ENCODE measurements at regions not wholly inside any gene's neighbourhood (a gene's known extent, or its start where the extent isn't known, plus 50 kb on each side); places are given as distances from the start of the nearest gene placed in this dataset.

- Histone ChIP-seq H3K9me3 (no peaks in the 10 kb centered on the region), H3K4me3 (no peak overlapping the region), H3K27me3 (no peaks in the 10 kb centered on the region), H3K27ac (no peak overlapping the region), H3K36me3 (no peaks in the 10 kb centered on the region), H3K4me1 (no peaks in the 10 kb centered on the region)
- TF ChIP-seq CTCF (IDR thresholded peaks at IDR 0.05) (no peak), POLR2A (IDR thresholded peaks at IDR 0.05) (no peak)
- DNase-seq: no peak
Observed at GRCh38 chr4:138034871-138035270, 207.3 kb downstream of the SLC7A11 start.

- Histone ChIP-seq H3K4me3 (no peak overlapping the region), H3K36me3 (no peaks in the 10 kb centered on the region), H3K27ac (no peak overlapping the region), H3K4me1 (no peaks in the 10 kb centered on the region), H3K9me3 (no peaks in the 10 kb centered on the region), H3K27me3 (no peaks in the 10 kb centered on the region)
- no peak for DNase-seq
- TF ChIP-seq POLR2A (IDR thresholded peaks at IDR 0.05) (no peak), CTCF (IDR thresholded peaks at IDR 0.05) (no peak)
Observed at GRCh38 chr4:138032222-138032621, 209.9 kb downstream of the SLC7A11 start.

- H3K4me1 ChIP-seq: no peaks in the 10 kb centered on the region
- no peak for TF ChIP-seq CTCF (IDR thresholded peaks at IDR 0.05)
- TF ChIP-seq POLR2A (IDR thresholded peaks at IDR 0.05): no peak
Observed at GRCh38 chr4:138030375-138030774, 211.8 kb downstream of the SLC7A11 start.

GRCh38 chr4:138028923-138029322 lies 213.2 kb downstream of the SLC7A11 start:
- Histone ChIP-seq H3K27ac (no peak overlapping the region), H3K9me3 (no peaks in the 10 kb centered on the region), H3K4me1 (no peaks in the 10 kb centered on the region), H3K36me3 (no peaks in the 10 kb centered on the region), H3K27me3 (no peaks in the 10 kb centered on the region), H3K4me3 (no peak overlapping the region)
- DNase-seq: no peak
- no peak for TF ChIP-seq CTCF (IDR thresholded peaks at IDR 0.05)
- no peak for TF ChIP-seq POLR2A (IDR thresholded peaks at IDR 0.05)

More at GRCh38 chr4:138030375-138030774, 211.8 kb downstream of the SLC7A11 start:
- DNase-seq: no peak
- no peak overlapping the region for H3K27ac ChIP-seq
- no peak overlapping the region for H3K4me3 ChIP-seq
- H3K9me3 ChIP-seq: no peaks in the 10 kb centered on the region
- H3K27me3 ChIP-seq: no peaks in the 10 kb centered on the region
- no peaks in the 10 kb centered on the region for H3K36me3 ChIP-seq

GRCh38 chr4:138021139-138021830 lies 220.9 kb downstream of the SLC7A11 start:
- TF ChIP-seq CTCF (IDR thresholded peaks at IDR 0.05) (no peak), POLR2A (IDR thresholded peaks at IDR 0.05) (no peak)
- Histone ChIP-seq H3K9me3 (no peaks in the 10 kb centered on the region), H3K27me3 (no peaks in the 10 kb centered on the region), H3K27ac (no peak overlapping the region), H3K36me3 (no peaks in the 10 kb centered on the region), H3K4me1 (no peaks in the 10 kb centered on the region), H3K4me3 (no peak overlapping the region)
- DNase-seq: no peak
